Spinal cord (tissue), 9 donors: ENCODE measurements at regions not wholly inside any gene's neighbourhood (a gene's known extent, or its start where the extent isn't known, plus 50 kb on each side); places are given as distances from the start of the nearest gene placed in this dataset.

Source experiments
- DNase-seq, 6 donors: peaks; one replicate each; pipeline versions ENCODE4 v3.0.0 to v3.0.0-alpha.2; 2013 to 2015; ENCODE audit warnings: low spot score in 6 of 6, low read depth in 4 of 6
- H3K27ac ChIP-seq: one replicate; pipeline ENCODE4 v1.5.1; 2013; ENCODE audit warnings: low read depth, low read length, control low read depth
- H3K27me3 ChIP-seq: one replicate; pipeline ENCODE4 v1.6.1; 2013; ENCODE audit warnings: low read length; ENCODE audit not compliant: control insufficient read depth, insufficient read depth
- H3K36me3 ChIP-seq: one replicate; pipeline ENCODE4 v1.6.1; 2013; ENCODE audit warnings: low read length; ENCODE audit not compliant: control insufficient read depth, insufficient read depth
- H3K4me1 ChIP-seq: one replicate; pipeline ENCODE4 v1.6.1; 2013; ENCODE audit warnings: low read length; ENCODE audit not compliant: control insufficient read depth, insufficient read depth
- H3K4me3 ChIP-seq: one replicate; pipeline ENCODE4 v1.5.1; 2013; ENCODE audit warnings: low read depth, low read length, control low read depth
- H3K9me3 ChIP-seq: one replicate; pipeline ENCODE4 v1.6.1; 2013; ENCODE audit warnings: low read length; ENCODE audit not compliant: control insufficient read depth, insufficient read depth
- WGBS: methylation state at CpG from one replicate; pipeline ENCODE4 v1.1.5; 2013; ENCODE audit warnings: missing lambda C conversion rate; ENCODE audit not compliant: insufficient coverage; 5-methylcytosine and 5-hydroxymethylcytosine counted together
- donor health status: healthy.

DNA sequence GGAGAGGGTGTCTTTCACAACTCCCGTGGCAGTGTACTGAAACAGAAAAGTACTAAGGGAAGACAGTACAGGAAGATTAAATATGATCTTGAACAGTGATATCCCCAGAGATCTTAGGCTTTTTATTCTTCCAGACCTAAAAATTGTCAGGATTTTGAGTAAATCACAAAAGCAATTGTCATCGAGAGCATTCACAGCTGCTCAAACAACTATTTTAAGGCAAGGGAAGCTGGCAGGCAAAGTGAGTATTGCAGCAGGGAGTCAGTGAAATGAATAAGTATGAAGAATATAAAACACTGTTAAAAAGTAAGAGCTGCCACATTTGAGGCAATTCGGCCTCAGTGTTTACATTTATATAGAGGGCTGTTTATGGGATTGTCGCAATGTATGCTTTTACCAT lies 479.0 kb downstream of the CAAP1 start:
- H3K9me3 ChIP-seq: no peaks in the 10 kb centered on the region
- H3K4me1 ChIP-seq: no peaks in the 10 kb centered on the region
- no peak overlapping the region for H3K27ac ChIP-seq
- WGBS: 48% methylated on average over 2 of the region's 4 CpGs
- H3K36me3 ChIP-seq: no peaks in the 10 kb centered on the region
- H3K27me3 ChIP-seq: no peaks in the 10 kb centered on the region
- DNase-seq: peak in 2 of 6 donors; percentile 27 to 75
- H3K4me3 ChIP-seq: no peak overlapping the region

DNA sequence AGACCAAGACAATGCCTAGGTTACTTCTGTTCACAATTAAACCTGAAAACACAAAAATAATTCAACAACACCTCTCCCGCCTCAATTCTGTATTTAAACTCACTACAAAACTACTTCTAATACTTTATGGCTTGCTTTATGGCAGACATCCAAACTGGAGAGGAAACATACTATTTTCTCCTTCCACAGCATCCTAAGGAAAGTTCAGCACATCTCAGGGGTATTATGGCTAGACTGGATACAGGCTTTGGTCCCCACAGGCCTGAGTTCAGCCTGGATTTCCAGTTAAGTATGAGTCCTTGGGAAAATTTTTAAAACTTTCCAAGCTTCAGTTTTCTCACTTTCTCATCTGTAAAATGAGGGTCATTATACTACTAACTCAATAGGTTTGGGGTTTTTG lies 480.2 kb downstream of the CAAP1 start:
- no peak for DNase-seq
- H3K27me3 ChIP-seq: no peaks in the 10 kb centered on the region
- no peak overlapping the region for H3K27ac ChIP-seq
- H3K4me1 ChIP-seq: no peaks in the 10 kb centered on the region
- no peak overlapping the region for H3K4me3 ChIP-seq
- 100% methylated on average over 1 of the region's 1 CpG for WGBS
- H3K9me3 ChIP-seq: no peaks in the 10 kb centered on the region
- no peaks in the 10 kb centered on the region for H3K36me3 ChIP-seq

DNA sequence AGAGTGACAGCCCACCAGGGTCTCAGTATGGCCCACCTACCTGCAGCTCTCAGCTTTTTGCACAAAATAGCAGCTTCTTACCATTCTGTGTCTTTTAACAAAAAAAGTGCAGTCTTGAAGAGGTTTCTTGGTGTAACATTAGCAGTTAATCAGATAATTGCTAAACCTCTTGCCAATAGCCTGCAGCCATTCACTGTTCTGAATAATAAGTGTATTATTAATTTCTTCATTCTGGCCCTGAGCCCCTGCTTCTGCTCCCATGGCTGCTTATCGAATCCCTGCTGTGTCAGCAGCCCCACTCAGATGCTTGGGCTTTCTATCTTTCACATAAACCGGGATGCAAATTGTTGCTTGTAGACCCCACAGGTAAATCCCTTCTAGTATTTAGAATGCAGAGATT lies 485.9 kb downstream of the CAAP1 start:
- no CpG with 5 or more reads among the region's 2 CpGs for WGBS
- Histone ChIP-seq H3K36me3 (no peaks in the 10 kb centered on the region), H3K4me3 (no peak overlapping the region), H3K4me1 (no peaks in the 10 kb centered on the region), H3K27me3 (no peaks in the 10 kb centered on the region), H3K27ac (no peak overlapping the region), H3K9me3 (no peaks in the 10 kb centered on the region)
- DNase-seq: peak in 1 of 6 donors; percentile 46

DNA sequence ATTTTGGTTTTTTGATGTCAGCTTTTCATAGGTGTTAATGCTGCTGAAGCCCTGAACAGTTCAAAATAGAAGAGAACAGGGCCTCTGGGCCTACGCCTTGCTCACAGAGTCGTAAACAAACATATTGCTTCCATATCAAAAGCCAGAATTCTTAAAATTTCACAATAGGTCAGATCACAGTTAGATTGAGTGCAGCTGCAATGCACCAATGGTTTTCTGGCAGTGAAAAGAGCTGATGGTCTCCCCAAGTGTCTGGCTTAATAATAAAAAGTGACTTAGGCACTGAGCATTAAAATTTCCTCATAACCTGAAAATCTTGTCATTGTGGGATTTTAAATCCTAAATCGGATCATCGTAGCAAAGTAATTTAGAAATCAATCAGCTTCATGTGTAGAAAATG lies 493.0 kb downstream of the CAAP1 start:
- H3K4me3 ChIP-seq: no peak overlapping the region
- no peaks in the 10 kb centered on the region for H3K4me1 ChIP-seq
- no peaks in the 10 kb centered on the region for H3K9me3 ChIP-seq
- no peaks in the 10 kb centered on the region for H3K27me3 ChIP-seq
- H3K36me3 ChIP-seq: no peaks in the 10 kb centered on the region
- DNase-seq: peak in 1 of 6 donors; percentile 19
- no CpG with 5 or more reads among the region's 4 CpGs for WGBS
- no peak overlapping the region for H3K27ac ChIP-seq

DNA sequence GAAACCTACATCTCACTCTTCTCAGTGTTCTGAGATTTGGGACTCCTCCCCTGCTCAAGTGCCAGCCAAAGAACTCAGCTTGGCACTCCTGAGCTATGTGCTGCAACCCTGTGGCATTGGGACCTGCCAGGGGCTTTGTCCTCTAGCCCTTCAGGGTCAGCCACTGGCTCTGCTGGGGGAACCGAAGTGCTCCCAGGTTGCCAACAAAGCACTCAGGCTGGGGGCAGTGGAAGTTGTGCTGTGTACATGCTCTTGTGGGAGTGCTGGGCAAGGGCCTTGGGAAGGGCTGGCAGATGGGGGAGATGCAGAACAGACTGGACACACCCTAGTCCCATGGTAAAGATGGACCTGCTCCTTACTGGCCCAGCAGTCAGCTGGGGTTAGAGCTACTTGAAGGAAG lies 498.6 kb downstream of the CAAP1 start:
- H3K27me3 ChIP-seq: no peaks in the 10 kb centered on the region
- H3K36me3 ChIP-seq: no peaks in the 10 kb centered on the region
- no peak for DNase-seq
- H3K9me3 ChIP-seq: peaks cover 2% of the 10 kb centered on the region
- no peak overlapping the region for H3K4me3 ChIP-seq
- no peak overlapping the region for H3K27ac ChIP-seq
- H3K4me1 ChIP-seq: no peaks in the 10 kb centered on the region
- WGBS: 100% methylated on average over 1 of the region's 1 CpG

DNA sequence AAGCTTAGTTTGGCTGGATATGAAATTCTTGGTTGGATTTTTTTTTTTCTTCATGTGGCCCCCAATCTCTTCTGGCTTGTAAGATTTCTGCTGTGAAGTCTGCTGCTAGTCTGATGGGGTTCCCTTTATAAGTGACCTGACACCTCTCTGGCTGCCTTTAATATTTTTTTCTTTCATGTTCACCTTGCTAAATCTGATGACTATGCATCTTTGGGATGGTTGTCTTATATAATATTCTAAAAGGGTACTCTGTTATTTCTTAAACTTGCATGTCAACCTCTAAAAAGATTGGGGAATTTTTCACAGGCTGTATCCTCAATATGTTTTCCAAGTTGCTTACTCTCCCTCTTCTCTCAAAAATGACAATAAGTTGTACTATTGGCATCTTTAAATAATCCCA lies 500.0 kb downstream of the CAAP1 start:
- Histone ChIP-seq H3K4me1 (no peaks in the 10 kb centered on the region), H3K27me3 (no peaks in the 10 kb centered on the region), H3K27ac (no peak overlapping the region), H3K36me3 (no peaks in the 10 kb centered on the region), H3K4me3 (no peak overlapping the region), H3K9me3 (peaks cover 4% of the 10 kb centered on the region)
- no peak for DNase-seq

DNA sequence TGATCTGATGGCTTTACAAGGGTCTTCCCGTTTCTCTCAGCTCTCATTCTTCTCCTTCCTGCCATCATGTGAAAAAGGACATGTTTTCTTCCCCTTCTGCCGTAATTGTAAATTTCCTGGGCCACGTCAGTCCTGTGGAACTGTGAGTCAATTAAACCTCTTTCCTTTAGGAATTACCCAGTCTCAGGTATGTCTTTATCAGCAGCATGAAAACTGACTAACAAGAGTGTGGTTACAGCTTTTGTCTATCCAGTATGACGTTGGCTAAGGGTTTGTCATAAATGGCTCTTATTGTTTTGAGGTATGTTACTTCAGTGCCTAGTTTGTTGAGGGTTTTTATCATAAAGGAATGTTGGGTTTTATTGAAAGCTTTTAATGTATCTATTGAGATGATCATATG lies 501.6 kb downstream of the CAAP1 start:
- Histone ChIP-seq H3K27me3 (no peaks in the 10 kb centered on the region), H3K4me3 (no peak overlapping the region), H3K9me3 (peaks cover 4% of the 10 kb centered on the region), H3K27ac (no peak overlapping the region), H3K36me3 (no peaks in the 10 kb centered on the region), H3K4me1 (no peaks in the 10 kb centered on the region)
- DNase-seq: no peak
- WGBS: 88% methylated on average over 3 of the region's 4 CpGs

DNA sequence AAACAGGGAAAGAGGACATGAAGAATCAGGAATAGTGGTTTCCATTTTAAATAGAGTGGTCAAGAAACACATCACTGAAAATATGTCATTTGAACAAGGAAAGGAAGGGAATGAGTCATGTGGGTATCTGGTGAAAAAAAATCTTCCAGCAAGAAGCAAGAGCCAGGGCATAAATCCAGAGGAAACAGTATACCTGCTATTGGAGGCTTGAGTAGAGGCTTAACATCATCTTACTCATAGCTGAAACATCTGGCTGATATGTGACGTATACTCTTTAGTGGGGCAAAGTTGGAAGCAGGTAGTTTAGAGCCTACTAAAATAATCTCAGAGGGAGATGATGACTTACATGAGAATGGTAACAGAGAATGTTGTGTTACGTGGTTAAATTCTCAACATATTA lies 517.2 kb downstream of the CAAP1 start:
- no peaks in the 10 kb centered on the region for H3K27me3 ChIP-seq
- no CpG with 5 or more reads among the region's 2 CpGs for WGBS

DNA sequence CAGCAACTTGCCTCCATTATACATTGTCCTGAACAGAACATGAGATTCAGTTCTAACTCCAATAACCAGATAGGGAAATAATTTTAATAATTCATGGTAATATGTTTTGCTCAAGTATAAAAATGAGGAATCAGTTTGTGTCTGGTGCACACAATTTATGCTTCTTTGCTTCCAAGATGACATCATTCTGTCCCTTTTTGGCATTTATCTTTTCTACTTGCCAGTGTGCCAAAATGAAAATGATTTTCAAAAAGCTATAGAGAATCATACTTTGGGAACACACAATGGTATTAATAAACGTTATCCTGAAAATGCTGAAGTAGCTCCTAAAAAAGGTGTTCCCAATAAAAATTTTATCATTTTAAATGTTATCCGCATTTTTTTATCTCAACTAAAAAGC lies 519.0 kb downstream of the CAAP1 start:
- no peaks in the 10 kb centered on the region for H3K4me1 ChIP-seq
- H3K27ac ChIP-seq: no peak overlapping the region
- no peaks in the 10 kb centered on the region for H3K36me3 ChIP-seq
- WGBS: no CpG with 5 or more reads among the region's 2 CpGs
- no peaks in the 10 kb centered on the region for H3K27me3 ChIP-seq
- no peaks in the 10 kb centered on the region for H3K9me3 ChIP-seq
- H3K4me3 ChIP-seq: no peak overlapping the region
- DNase-seq: peak in 1 of 6 donors; percentile 73

More for the DNA sequence above, 517.2 kb downstream of the CAAP1 start:
- no peak for DNase-seq
- Histone ChIP-seq H3K36me3 (no peaks in the 10 kb centered on the region), H3K27ac (no peak overlapping the region), H3K4me3 (no peak overlapping the region), H3K4me1 (no peaks in the 10 kb centered on the region), H3K9me3 (no peaks in the 10 kb centered on the region)

DNA sequence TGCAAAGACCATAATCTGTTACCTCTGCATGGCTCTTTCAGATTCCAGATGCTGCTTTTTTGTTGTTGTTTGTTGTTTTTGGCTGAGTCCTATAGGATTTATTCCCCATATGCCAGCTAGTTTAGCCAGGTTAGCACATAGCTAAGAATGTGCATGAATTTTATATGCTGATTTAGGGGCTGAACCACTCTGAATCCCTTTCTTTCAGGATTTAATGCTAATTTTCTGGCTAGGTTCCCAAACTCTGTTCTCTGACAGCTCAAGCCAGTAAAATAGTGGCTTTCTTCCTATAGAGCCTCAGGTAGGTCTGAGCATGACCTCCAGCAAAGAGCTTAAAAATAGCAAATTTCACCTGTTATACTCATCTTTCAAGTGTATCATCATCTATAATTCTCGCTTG lies 521.4 kb downstream of the CAAP1 start:
- no peaks in the 10 kb centered on the region for H3K9me3 ChIP-seq
- H3K27ac ChIP-seq: no peak overlapping the region
- no peaks in the 10 kb centered on the region for H3K4me1 ChIP-seq
- no peak overlapping the region for H3K4me3 ChIP-seq
- DNase-seq: peak in 2 of 6 donors; percentile 15 to 59
- H3K27me3 ChIP-seq: no peaks in the 10 kb centered on the region
- no CpG with 5 or more reads among the region's 1 CpG for WGBS
- no peaks in the 10 kb centered on the region for H3K36me3 ChIP-seq
